SW480 (cell line): ENCODE measurements at regions not wholly inside any gene's neighbourhood (a gene's known extent, or its start where the extent isn't known, plus 50 kb on each side); places are given as distances from the start of the nearest gene placed in this dataset.
"Not testable (repeated sequence)": the region's sequence is repeated elsewhere in the genome, so short reads cannot be mapped to it uniquely, and the experiment has no call there.

Experiments used
- DNase-seq: peaks from one replicate; pipeline ENCODE4 v3.0.0-alpha.2; 2016; ENCODE audit warnings: low spot score

DNA sequence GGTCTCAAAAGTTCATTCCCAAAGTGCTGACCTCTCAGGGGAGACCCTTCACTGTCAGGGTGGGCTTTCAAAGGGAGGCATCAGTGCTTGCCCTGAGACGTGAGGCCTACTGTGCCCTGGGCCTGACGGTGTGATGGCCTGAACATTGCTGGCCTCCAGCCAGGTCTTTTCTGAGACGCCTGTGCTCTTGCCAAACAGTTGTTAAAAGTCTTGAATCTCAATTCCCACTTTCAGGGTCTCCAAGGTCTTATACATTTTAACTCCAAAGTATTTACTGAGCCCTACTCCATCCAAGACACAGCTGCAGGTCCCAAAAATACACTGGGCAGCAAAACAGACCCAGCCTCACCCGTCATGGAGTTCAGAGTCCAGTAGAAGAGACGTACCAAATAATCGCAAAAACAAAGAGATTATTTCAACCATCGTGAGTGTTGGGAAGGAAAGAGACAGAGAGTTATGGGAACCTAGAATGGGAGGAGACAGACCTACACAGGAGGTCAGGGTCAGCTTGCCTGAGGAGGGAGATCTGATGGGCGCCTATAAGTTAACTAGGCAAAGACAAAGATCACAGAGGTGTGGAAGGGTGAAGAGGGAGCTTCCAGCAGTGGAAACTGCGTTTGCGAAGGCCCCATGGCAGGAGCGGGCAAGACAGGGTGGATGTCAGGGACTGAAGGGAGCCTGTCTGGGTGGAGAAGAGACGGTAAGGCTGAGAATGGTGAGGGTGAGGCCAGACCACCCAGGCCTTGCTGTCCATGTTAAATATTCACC is 446.3 kb downstream of the PREX1 start:
- DNase-seq, result no peak

GRCh38 chr20:48380661-48381060 is 447.1 kb downstream of the PREX1 start:
- DNase-seq, result no peak

DNA sequence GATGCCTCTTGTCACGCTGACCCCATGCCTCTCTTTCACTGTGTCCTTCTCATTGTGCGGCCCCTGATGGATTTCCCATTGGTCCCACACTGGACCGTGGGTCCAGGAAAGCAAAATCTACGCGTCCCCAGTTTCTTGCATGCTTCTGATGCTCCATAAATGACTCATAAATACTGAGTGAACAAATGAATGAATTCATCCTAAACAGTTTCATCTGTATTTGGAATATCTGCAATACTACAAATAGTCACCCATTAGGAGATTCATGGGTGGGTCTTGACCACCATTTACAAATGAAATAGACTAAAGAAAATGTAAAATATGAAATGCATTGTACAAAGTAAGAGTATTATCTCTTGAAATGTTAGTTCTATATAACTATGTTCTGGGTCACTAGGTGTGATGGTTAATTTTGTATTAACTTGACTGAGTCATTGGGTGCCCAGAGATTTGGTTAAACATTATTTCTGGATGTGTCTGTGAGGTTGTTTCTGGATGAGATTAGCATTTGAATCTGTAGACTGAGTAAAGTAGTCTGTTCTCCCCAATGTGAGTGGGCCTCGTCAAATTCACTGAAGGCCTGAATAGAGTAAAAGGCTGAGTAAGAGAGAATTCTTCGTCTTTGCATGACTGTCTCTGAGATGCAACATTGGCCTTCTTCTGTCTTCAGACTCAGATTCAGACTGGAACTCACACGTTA is 448.7 kb downstream of the PREX1 start:
- no peak for DNase-seq

DNA sequence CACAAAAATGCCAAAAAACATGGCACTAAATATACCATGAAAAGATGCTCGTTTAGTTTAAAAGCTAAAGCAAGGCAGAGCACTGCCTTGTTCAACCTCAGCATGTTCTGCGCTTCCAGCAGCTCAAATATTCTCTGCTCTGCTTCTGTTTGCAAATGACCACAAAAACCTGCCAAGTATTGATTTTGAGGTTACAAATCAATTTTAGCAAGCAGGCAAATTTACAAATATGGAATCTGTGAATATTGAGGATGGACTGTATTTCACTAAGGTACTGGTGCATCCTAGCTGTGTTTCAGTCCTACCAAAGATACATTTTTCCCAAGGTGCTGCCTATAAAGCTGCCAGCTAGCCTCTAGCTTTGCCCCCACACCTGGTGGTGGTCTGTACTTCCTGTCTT is 449.9 kb downstream of the PREX1 start:
- DNase-seq, result no peak

DNA sequence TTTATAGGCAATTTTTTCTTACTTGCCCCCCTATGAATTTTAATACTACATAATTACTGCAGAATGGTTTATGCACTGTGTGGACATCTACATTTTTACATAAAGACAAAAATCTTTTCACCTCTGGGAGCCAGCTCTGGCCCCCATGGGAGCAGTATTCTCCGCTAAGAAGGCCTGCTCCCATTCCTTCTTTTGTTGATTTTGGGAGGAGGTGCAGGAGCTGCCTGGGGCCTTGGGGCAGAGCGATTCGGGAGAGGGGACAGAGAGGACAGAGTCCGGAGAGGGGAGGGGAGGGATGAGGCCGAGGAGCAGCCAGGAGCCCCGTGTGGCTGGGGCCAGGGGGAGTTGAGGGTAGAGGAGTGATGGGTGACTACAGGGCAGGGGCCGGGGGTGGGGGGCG is 452.0 kb downstream of the PREX1 start:
- DNase-seq, result no peak

- DNase-seq, result no peak
Observed at GRCh38 chr20:48374991-48375595, 452.7 kb downstream of the PREX1 start.

DNA sequence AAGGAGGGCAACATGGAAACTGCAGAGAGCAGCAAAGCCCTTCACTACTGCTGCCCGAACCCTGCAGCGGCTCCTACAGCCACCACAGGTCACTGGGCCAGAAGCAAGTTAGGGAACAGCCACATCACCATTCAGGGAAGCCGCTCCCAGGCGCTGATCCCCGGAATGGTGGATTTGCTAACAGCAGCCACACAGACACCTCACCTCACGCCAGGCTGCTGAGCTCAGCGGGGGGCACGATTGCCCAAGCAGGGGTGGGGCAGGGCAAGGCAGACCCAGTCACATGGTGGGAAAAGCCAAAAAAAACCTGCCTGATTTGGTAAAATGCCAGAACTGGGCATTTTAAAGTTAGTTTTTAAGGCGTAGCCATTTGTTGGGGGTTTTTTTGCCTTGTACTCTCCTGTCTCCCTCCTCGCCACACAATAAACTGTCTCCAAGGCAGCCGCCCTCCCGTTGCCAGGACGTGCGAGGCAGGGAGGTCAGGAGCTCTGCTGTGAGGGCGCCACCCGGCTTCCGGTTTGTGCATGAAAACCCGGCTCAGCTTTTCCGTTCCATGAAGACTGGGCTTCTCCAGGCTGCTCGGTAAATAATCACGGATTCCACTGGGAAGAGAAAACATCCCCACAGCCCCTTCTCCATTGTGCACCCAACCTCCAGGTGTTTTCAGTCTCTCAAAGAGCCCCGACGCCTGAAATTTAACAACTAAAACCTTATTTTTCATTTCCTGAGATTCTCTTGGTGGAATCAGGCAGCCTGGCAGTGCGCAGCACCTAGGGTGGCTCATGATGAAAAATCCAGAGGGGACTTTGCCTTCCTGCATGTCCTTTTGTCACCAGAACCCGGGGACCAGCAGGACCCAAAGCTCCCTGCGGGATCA is 453.5 kb downstream of the PREX1 start:
- peak; percentile 17 for DNase-seq

DNA sequence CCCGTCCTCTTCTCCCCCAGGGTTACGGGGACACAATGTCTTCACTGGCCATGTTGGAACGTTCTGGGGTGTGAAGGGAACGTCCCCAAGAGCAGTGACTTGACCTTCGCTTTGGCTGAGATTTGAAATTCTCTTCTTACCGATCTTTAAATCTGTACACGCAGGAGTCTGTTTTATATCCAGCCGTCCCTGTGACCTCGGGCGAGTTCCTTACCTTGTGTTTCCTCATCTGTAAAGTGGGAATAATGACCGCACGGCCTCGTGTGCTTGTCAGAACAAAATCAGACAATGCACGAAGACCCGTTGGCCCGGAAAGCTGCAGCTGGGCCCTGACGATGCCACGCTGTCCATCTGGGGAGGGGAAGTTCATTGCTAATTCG is 454.3 kb downstream of the PREX1 start:
- no peak for DNase-seq

DNA sequence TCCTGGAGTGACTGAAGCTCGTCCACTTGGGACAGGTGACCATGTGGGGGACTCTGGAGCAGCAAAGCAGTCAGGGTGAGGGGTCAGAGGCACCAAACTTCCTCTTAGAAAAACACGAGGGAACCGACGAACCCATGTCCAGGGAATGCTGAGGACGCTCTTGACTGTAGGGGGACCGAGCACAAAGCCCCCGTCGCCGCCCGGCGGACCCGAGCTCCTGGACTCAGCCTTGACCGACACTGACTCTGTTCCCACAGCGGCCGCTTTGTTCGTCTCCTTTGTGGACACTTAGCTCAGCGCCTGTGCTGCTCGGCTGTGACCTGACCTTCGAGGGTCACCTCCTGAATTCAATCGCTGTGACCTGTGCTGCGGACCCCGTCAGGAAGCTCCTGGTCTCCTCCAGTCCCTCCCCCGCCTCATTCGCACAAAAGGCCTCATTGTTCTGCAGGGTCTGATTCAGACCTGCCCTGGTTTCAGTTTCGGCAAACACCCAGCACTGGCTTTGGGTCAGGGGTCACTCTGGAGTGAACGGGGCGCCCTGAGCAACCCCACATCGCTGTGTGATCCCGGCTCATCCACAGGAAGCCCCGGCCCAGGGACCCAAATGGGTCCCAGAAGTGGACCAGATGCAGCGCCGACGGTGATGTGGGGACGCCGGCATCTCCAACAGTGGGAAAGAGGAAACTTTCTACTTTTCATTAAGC is 454.8 kb downstream of the PREX1 start:
- peak; percentile 44 for DNase-seq

DNA sequence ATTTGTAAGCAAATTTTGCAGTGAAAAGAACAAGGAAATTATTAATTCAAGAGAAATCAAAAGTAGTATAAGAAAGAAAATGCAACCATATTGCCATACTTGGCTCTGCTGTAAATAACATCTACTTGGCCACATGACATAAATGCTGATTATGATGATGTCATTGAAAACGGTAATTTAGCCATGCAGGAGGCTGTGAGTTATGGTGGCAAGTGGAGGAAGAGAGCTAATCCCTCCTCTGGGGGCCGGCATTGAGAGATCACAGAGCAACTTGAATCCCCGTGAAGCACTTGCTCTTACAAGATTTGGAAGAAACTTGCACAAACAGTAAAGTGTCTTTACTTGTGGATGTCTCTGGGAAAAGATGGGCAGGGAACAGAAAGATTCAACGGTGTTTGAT is 456.6 kb downstream of the PREX1 start:
- DNase-seq, result no peak

- not testable (repeated sequence) for DNase-seq
Observed at GRCh38 chr20:48368580-48369021, 459.2 kb downstream of the PREX1 start.

- DNase-seq, result not testable (repeated sequence)
Observed at GRCh38 chr20:48367541-48368358, 460.0 kb downstream of the PREX1 start.

GRCh38 chr20:48366230-48366629 is 461.6 kb downstream of the PREX1 start:
- no peak for DNase-seq

DNA sequence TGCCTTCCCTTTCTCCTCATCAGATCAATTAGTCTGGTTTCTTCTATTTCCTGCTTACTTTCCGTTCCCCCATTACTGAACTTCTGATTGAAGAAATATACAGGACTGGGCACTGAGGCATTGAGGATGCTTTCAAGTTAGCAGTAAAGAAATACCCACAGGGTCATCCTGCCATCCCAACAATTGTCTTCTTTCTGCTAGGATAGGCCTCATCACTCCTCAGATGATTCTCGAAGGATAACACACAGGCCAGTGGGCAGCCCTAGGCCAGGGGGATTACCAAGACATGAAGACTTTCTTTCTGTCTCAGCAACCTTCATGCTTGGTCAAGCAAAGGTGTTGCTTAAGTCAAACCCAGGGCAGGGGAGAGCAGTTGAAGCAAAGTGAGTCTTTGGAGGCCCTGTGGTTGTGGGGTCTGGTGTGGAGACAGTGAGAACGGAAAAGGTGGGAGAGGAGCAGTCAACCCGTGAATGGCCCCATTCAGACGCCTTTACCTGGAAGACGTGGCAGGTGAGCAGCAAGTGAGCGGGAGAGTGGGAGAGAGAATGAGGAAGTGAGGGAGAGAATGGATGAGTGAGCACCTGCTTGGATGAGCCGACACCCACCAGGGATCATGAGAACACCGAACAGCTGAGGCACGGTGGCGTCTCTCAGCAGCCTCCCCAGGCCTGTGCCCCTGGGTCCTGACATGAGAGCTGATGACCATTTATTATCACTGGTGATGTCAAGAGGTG is 462.9 kb downstream of the PREX1 start:
- no peak for DNase-seq

DNA sequence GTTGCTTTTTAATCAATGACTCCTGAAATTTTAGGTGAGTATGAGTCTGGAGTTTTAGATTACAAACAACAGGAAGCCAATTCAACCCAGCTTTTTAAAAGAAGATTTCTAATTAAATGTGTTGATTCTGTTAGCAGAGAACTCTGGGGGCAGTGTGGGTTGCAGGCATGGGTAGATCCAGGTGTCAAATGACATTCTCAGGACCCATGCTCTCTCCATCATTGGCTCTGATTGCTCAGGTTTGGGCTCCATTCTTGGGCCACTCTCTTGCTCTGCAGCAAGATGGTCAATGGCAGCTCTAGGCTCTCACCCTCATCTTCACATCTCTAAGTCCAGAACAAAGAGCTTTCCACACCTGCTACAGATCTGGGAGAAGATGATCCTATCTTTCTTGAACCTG is 463.7 kb downstream of the PREX1 start:
- DNase-seq, result no peak

GRCh38 chr20:48360342-48360975 is 467.3 kb downstream of the PREX1 start:
- no peak for DNase-seq

- peak; percentile 59 for DNase-seq
Observed at GRCh38 chr20:48359692-48360341, 468.0 kb downstream of the PREX1 start.

GRCh38 chr20:48359055-48359390 is 468.8 kb downstream of the PREX1 start:
- not testable (repeated sequence) for DNase-seq
